Endothelial cell of umbilical vein (primary cell): ENCODE measurements at regions not wholly inside any gene's neighbourhood (a gene's known extent, or its start where the extent isn't known, plus 50 kb on each side); places are given as distances from the start of the nearest gene placed in this dataset.

Source experiments
- JUN ChIP-seq: IDR thresholded peaks from 2 replicates; pipeline ENCODE4 v1.6.1; 2011; ENCODE audit warnings: borderline replicate concordance, low read depth; ENCODE audit not compliant: insufficient read length, insufficient read depth
- POLR2A ChIP-seq: IDR thresholded peaks from 2 replicates; pipeline ENCODE4 v1.6.1; 2012; ENCODE audit warnings: low read depth, mild to moderate bottlenecking, control low read depth, low read length
- POLR2AphosphoS5 ChIP-seq: IDR thresholded peaks from 2 replicates; pipeline ENCODE4 v1.6.1; 2012; ENCODE audit warnings: low read depth, mild to moderate bottlenecking, control low read depth, low read length, moderate library complexity; ENCODE audit not compliant: insufficient read depth
- TF ChIP-seq, protein P1 (sequence below), 2 donors: IDR thresholded peaks; 1 replicate in 1 of 2; 2 replicates in 1 of 2; pipeline ENCODE4 v1.5.1; 2011; ENCODE audit warnings: low read length in 2 of 2, mild to moderate bottlenecking in 2 of 2, moderate library complexity in 2 of 2, control low read depth in 1 of 2, inconsistent platforms in 1 of 2, low read depth in 1 of 2; ENCODE audit not compliant: insufficient read depth in 1 of 2; ENCODE audit errors: extremely low read depth in 1 of 2

DNA sequence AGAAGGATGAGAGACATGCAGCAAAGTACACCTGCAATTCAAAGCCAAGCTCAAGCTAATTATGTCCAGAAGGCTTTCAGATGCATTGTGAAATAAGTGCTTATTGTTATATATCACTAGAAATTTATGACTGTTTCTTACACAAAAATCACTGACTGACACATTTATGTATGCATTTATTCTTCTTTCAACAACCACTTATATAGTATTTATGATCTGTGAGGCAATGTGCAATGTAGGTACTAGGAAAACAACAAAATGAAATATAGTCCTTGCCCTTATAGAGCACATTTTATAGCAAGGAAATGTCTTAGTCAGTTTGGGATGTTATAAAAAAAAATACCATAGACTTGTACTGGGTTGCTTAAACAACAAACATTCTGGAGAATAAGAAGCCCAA is 167.6 kb downstream of the YIPF5 start:
- TF ChIP-seq POLR2A, result no peak
- TF ChIP-seq, protein P1, sequence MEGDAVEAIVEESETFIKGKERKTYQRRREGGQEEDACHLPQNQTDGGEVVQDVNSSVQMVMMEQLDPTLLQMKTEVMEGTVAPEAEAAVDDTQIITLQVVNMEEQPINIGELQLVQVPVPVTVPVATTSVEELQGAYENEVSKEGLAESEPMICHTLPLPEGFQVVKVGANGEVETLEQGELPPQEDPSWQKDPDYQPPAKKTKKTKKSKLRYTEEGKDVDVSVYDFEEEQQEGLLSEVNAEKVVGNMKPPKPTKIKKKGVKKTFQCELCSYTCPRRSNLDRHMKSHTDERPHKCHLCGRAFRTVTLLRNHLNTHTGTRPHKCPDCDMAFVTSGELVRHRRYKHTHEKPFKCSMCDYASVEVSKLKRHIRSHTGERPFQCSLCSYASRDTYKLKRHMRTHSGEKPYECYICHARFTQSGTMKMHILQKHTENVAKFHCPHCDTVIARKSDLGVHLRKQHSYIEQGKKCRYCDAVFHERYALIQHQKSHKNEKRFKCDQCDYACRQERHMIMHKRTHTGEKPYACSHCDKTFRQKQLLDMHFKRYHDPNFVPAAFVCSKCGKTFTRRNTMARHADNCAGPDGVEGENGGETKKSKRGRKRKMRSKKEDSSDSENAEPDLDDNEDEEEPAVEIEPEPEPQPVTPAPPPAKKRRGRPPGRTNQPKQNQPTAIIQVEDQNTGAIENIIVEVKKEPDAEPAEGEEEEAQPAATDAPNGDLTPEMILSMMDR (IDR thresholded peaks at IDR 0.05; ENCODE audit: extremely low read depth in 1 of 2, insufficient read depth in 1 of 2, low read depth in 1 of 2, low read length in 2 of 2), result no peak
- TF ChIP-seq JUN, result no peak
- TF ChIP-seq POLR2AphosphoS5, result no peak
